ENCODE measurements at regions not wholly inside any gene's neighbourhood (a gene's known extent, or its start where the extent isn't known, plus 50 kb on each side); places are given as distances from the start of the nearest gene placed in this dataset.

- DNase-seq = no peak
Measured at GRCh38 chr5:27403243-27403882, 365.0 kb upstream of the CDH9 start.

- no peak for DNase-seq
Measured at GRCh38 chr5:27402828-27403227, 364.4 kb upstream of the CDH9 start.

GRCh38 chr5:27396998-27397397 lies 358.6 kb upstream of the CDH9 start:
- DNase-seq = no peak

GRCh38 chr5:27392716-27393115 lies 354.3 kb upstream of the CDH9 start:
- no peak for DNase-seq

GRCh38 chr5:27389696-27390095 lies 351.3 kb upstream of the CDH9 start:
- no peak for DNase-seq

- DNase-seq = no peak
Measured at GRCh38 chr5:27388755-27389154, 350.4 kb upstream of the CDH9 start.

- no peak for DNase-seq
Measured at GRCh38 chr5:27387535-27388073, 349.2 kb upstream of the CDH9 start.

- DNase-seq = no peak
Measured at GRCh38 chr5:27381686-27382085, 343.3 kb upstream of the CDH9 start.

GRCh38 chr5:27377626-27378025 lies 339.2 kb upstream of the CDH9 start:
- DNase-seq = no peak

- no peak for DNase-seq
Measured at GRCh38 chr5:27353970-27354369, 315.6 kb upstream of the CDH9 start.

GRCh38 chr5:27353540-27353939 lies 315.2 kb upstream of the CDH9 start:
- DNase-seq = no peak

- DNase-seq = no peak
Measured at GRCh38 chr5:27341342-27341741, 303.0 kb upstream of the CDH9 start.

GRCh38 chr5:27336817-27337216 lies 298.4 kb upstream of the CDH9 start:
- no peak for DNase-seq

GRCh38 chr5:27328480-27328879 lies 290.1 kb upstream of the CDH9 start:
- DNase-seq = no peak

GRCh38 chr5:27325513-27325912 lies 287.1 kb upstream of the CDH9 start:
- DNase-seq = no peak

- no peak for DNase-seq
Measured at GRCh38 chr5:27318701-27319100, 280.3 kb upstream of the CDH9 start.

GRCh38 chr5:27316271-27316650 lies 277.9 kb upstream of the CDH9 start:
- DNase-seq = no peak

GRCh38 chr5:27315363-27316270 lies 277.2 kb upstream of the CDH9 start:
- no peak for DNase-seq

GRCh38 chr5:27313549-27313948 lies 275.2 kb upstream of the CDH9 start:
- no peak for DNase-seq

GRCh38 chr5:27312291-27312893 lies 274.0 kb upstream of the CDH9 start:
- no peak for DNase-seq

GRCh38 chr5:27311544-27311943 lies 273.2 kb upstream of the CDH9 start:
- DNase-seq = no peak

- no peak for DNase-seq
Measured at GRCh38 chr5:27308153-27308552, 269.8 kb upstream of the CDH9 start.

- no peak for DNase-seq
Measured at GRCh38 chr5:27290172-27290571, 251.8 kb upstream of the CDH9 start.

- DNase-seq = no peak
Measured at GRCh38 chr5:27276119-27276518, 237.7 kb upstream of the CDH9 start.
